K562 (cell line): ENCODE measurements at regions not wholly inside any gene's neighbourhood (a gene's known extent, or its start where the extent isn't known, plus 50 kb on each side); places are given as distances from the start of the nearest gene placed in this dataset.

Experiments used
- ATAC-seq: fragments of 200-7000 bp; cut with Tn5 transposase; 3 replicates; pipeline ENCODE4 v1.9.1; 2020; ENCODE audit warnings: moderate library complexity
- BruUV-seq: library from RNA; stranded (reverse); fragments of 400-500 nt; replicated peaks from 2 replicates; lab custom pipeline; 2021; lab: Mats Ljungman, UMichigan
- CTCF ChIA-PET: fragments of 300-600 bp; formaldehyde crosslinking; extraction: SDS; loops from one replicate; lab custom pipeline; 2021; ENCODE audit warnings: low intra/inter-chr PET ratio; lab: Yijun Ruan, JAX
- POLR2A ChIA-PET: fragments of 300-600, 350-650 bp; sonication (Branson Sonifier 250); formaldehyde crosslinking; extraction: SDS; loops from one replicate; lab custom pipeline; 2021; ENCODE audit warnings: antibody characterized with exemption, inconsistent platforms; lab: Yijun Ruan, JAX
- DNase-seq, 4 experiments: peaks; one replicate each; pipeline versions ENCODE4 v3.0.0 to v3.0.0-alpha.2; 2011 to 2018; ENCODE audit warnings: low spot score in 3 of 4, mixed read lengths in 3 of 4; ENCODE audit errors: extremely low read depth in 1 of 4
- FAIRE-seq: peaks from 2 replicates; lab custom pipeline; 2011; peaks lifted over from hg19 to GRCh38; lab: Jason Lieb, UNC
- H2AFZ ChIP-seq: 2 replicates; pipeline ENCODE4 v1.6.0; 2011; ENCODE audit warnings: low read depth, low read length, control low read depth, inconsistent platforms
- H3K27ac ChIP-seq: fragments of 200-600 bp; 3 replicates; pipeline ENCODE4 v1.8.0; 2011; ENCODE audit warnings: low read depth, mild to moderate bottlenecking, control low read depth, inconsistent platforms, low read length, moderate library complexity, mixed read lengths; ENCODE audit errors: extremely low read depth
- H3K27me3 ChIP-seq, 2 experiments: fragments of 300-600 bp in 1 of 2; 2 replicates in 1 of 2; 3 replicates in 1 of 2; pipeline versions ENCODE4 v1.6.0 to v1.8.0; 2011; ENCODE audit warnings: inconsistent platforms in 2 of 2, low read length in 2 of 2, mild to moderate bottlenecking in 1 of 2, mixed read lengths in 1 of 2, moderate library complexity in 1 of 2; ENCODE audit not compliant: control insufficient read depth in 2 of 2, insufficient read depth in 2 of 2
- H3K36me3 ChIP-seq: fragments of 300-600 bp; 3 replicates; pipeline ENCODE4 v1.8.0; 2011; ENCODE audit warnings: mild to moderate bottlenecking, low read length, inconsistent platforms; ENCODE audit not compliant: control insufficient read depth, insufficient read depth
- H3K4me1 ChIP-seq, 2 experiments: fragments of 200-600 bp in 1 of 2; replicated peaks in 1 of 2; 2 replicates in 1 of 2; 3 replicates in 1 of 2; pipeline versions ENCODE4 v1.5.1 to v1.8.0; 2011; ENCODE audit warnings: inconsistent platforms in 2 of 2, low read length in 2 of 2, mild to moderate bottlenecking in 1 of 2, mixed read lengths in 1 of 2, moderate library complexity in 1 of 2; ENCODE audit not compliant: control insufficient read depth in 2 of 2, insufficient read depth in 2 of 2
- H3K4me2 ChIP-seq: 2 replicates; pipeline ENCODE4 v1.6.1; 2011; ENCODE audit warnings: low read length, control low read depth, inconsistent platforms, mixed read lengths; ENCODE audit not compliant: insufficient read depth
- H3K4me3 ChIP-seq: fragments of 200-600 bp; sonication (generic), shearing (Covaris generic); 2 replicates; pipeline ENCODE4 v1.5.1; 2016; ENCODE audit warnings: control low read depth, inconsistent platforms
- H3K79me2 ChIP-seq: fragments of 200-600 bp; 3 replicates; pipeline ENCODE4 v1.8.0; 2011; ENCODE audit warnings: low read length, inconsistent platforms; ENCODE audit not compliant: control insufficient read depth, insufficient read depth
- H3K9ac ChIP-seq, 2 experiments: 2 replicates each; pipeline versions ENCODE4 v1.6.0 to v1.6.1; 2011; ENCODE audit warnings: low read depth in 2 of 2, low read length in 2 of 2, control low read depth in 1 of 2, inconsistent platforms in 1 of 2, mild to moderate bottlenecking in 1 of 2, mixed read lengths in 1 of 2; ENCODE audit not compliant: insufficient read depth in 1 of 2
- H3K9me1 ChIP-seq: one replicate; pipeline ENCODE4 v1.6.0; 2011; ENCODE audit warnings: inconsistent platforms, mild to moderate bottlenecking, low read length, moderate library complexity; ENCODE audit not compliant: control insufficient read depth, insufficient read depth
- H3K9me3 ChIP-seq: replicated peaks from 2 replicates; pipeline ENCODE4 v1.5.1; 2011; ENCODE audit warnings: low read depth, low read length, inconsistent platforms; ENCODE audit not compliant: control insufficient read depth, insufficient read depth
- H4K20me1 ChIP-seq: replicated peaks from 2 replicates; pipeline ENCODE4 v1.6.1; 2011; ENCODE audit warnings: low read length, inconsistent platforms, mixed read lengths; ENCODE audit not compliant: control insufficient read depth, insufficient read depth
- CREB3 ChIP-seq: fragments of 450-650 bp; conservative IDR thresholded peaks from 2 replicates; pipeline ENCODE4 v1.6.1; 2016; ENCODE audit warnings: missing genetic modification characterization, low read depth, mild to moderate bottlenecking, missing compliant biosample characterization, moderate library complexity
- HMG20A ChIP-seq: fragments of 450-650 bp; formaldehyde crosslinking; conservative IDR thresholded peaks from 2 replicates; pipeline ENCODE4 v1.4.0; 2020; ENCODE audit warnings: mild to moderate bottlenecking, mixed read lengths
- KDM1A ChIP-seq, 2 experiments: fragments of 450-650 bp; IDR thresholded peaks; 2 replicates each; pipeline ENCODE4 v1.6.1; 2016; ENCODE audit warnings: mild to moderate bottlenecking in 2 of 2
- WHSC1 ChIP-seq: IDR thresholded peaks from one replicate; pipeline ENCODE4 v1.6.1; 2012; ENCODE audit warnings: low read length, control low read depth, inconsistent platforms
- ZNF274 ChIP-seq: IDR thresholded peaks from 2 replicates; pipeline ENCODE4 v1.6.1; 2011; ENCODE audit warnings: low read depth, mild to moderate bottlenecking, low read length, moderate library complexity, borderline replicate concordance
- ZNF75A ChIP-seq: fragments of 450-650 bp; formaldehyde crosslinking; IDR thresholded peaks from 2 replicates; pipeline ENCODE4 v1.4.0; 2020; ENCODE audit warnings: mild to moderate bottlenecking
- WGBS: fragments of 100-300 bp; shearing (Covaris generic); methylation state at CpG from one replicate; pipeline ENCODE4 v1.1.6; 2016; ENCODE audit warnings: low coverage, mixed read lengths; ENCODE audit not compliant: insufficient coverage; ENCODE audit errors: missing lambda C conversion rate; 5-methylcytosine and 5-hydroxymethylcytosine counted together
- in situ Hi-C: fragments of 300-500 bp; cut with MboI; formaldehyde crosslinking; loops from 4 replicates; pipeline ENCODE4 v1.15.0; 2018; ENCODE audit warnings: inconsistent platforms, mixed read lengths
- intact Hi-C: fragments of 100-400 bp; cut with micrococcal nuclease; formaldehyde crosslinking; loops from 2 replicates; pipeline ENCODE4 v1.14.2; 2022
- TF ChIP-seq, protein P1 (sequence below), 3 experiments: fragments of 200-800 bp in 1 of 3; fragments of 250-450 bp in 1 of 3; fragments of 450-650 bp in 1 of 3; sonication (Bioruptor Pico) in 1 of 3; sonication (Bioruptor generic) in 1 of 3; formaldehyde crosslinking in 1 of 3; IDR thresholded peaks; 2 replicates each; pipeline versions ENCODE4 v1.6.1 to v1.8.0; 2016 to 2022; ENCODE audit warnings: mild to moderate bottlenecking in 2 of 3, missing genetic modification characterization in 2 of 3, missing compliant biosample characterization in 1 of 3, moderate library complexity in 1 of 3
- TF ChIP-seq, protein P2 (sequence below): sonication (generic); formaldehyde crosslinking; IDR thresholded peaks from 2 replicates; pipeline ENCODE4 v1.8.0; 2023; ENCODE audit warnings: mild to moderate bottlenecking, missing genetic modification reagents

DNA sequence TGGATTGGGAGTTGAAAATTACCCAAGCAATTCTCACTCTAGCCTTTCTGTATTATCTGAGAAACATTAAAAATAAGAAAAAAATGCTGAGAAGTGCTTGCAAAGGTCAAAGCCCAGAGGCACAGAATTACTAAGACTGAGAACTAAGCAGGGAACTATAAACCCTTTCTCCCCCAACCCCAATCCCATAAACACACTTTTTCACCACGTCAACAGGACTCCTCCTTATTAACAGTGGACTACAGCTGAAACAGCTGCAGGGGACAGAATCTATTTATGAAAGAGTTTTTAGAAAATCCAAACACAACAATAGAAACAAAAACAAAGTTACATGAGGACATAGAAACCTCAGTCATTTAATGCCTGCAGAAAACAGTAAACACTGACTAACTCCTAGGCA is 984.1 kb downstream of the TRAM1L1 start:
- WGBS: 0% methylated on average over 1 of the region's 1 CpG
- no peak overlapping the region for H3K27ac ChIP-seq
- H3K79me2 ChIP-seq: no peaks in the 10 kb centered on the region
- H3K9me3 ChIP-seq: no peaks in the 10 kb centered on the region
- in situ Hi-C loops (no loop called here), intact Hi-C loops (no loop called here)
- BruUV-seq: no TSS peak
- H3K9me1 ChIP-seq: no peaks in the 10 kb centered on the region
- no peak for DNase-seq
- TF ChIP-seq, protein P1, sequence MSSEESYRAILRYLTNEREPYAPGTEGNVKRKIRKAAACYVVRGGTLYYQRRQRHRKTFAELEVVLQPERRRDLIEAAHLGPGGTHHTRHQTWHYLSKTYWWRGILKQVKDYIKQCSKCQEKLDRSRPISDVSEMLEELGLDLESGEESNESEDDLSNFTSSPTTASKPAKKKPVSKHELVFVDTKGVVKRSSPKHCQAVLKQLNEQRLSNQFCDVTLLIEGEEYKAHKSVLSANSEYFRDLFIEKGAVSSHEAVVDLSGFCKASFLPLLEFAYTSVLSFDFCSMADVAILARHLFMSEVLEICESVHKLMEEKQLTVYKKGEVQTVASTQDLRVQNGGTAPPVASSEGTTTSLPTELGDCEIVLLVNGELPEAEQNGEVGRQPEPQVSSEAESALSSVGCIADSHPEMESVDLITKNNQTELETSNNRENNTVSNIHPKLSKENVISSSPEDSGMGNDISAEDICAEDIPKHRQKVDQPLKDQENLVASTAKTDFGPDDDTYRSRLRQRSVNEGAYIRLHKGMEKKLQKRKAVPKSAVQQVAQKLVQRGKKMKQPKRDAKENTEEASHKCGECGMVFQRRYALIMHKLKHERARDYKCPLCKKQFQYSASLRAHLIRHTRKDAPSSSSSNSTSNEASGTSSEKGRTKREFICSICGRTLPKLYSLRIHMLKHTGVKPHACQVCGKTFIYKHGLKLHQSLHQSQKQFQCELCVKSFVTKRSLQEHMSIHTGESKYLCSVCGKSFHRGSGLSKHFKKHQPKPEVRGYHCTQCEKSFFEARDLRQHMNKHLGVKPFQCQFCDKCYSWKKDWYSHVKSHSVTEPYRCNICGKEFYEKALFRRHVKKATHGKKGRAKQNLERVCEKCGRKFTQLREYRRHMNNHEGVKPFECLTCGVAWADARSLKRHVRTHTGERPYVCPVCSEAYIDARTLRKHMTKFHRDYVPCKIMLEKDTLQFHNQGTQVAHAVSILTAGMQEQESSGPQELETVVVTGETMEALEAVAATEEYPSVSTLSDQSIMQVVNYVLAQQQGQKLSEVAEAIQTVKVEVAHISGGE (CRISPR knock-in tag; IDR thresholded peaks at IDR 0.05): no peak
- POLR2A ChIA-PET: no interaction called here
- no peak overlapping the region for H3K4me3 ChIP-seq
- no peaks in the 10 kb centered on the region for H3K4me1 ChIP-seq
- no peaks in the 10 kb centered on the region for H4K20me1 ChIP-seq
- H3K9ac ChIP-seq: no peak overlapping the region
- CTCF ChIA-PET: no interaction called here
- no peak for ATAC-seq
- no peaks in the 10 kb centered on the region for H3K27me3 ChIP-seq
- FAIRE-seq: no peak
- no peaks in the 10 kb centered on the region for H3K36me3 ChIP-seq
- H3K4me2 ChIP-seq: no peak overlapping the region
- no peak overlapping the region for H2AFZ ChIP-seq

- intact Hi-C loops: no loop called here
- TF ChIP-seq ZNF274: no peak
- TF ChIP-seq, protein P2, sequence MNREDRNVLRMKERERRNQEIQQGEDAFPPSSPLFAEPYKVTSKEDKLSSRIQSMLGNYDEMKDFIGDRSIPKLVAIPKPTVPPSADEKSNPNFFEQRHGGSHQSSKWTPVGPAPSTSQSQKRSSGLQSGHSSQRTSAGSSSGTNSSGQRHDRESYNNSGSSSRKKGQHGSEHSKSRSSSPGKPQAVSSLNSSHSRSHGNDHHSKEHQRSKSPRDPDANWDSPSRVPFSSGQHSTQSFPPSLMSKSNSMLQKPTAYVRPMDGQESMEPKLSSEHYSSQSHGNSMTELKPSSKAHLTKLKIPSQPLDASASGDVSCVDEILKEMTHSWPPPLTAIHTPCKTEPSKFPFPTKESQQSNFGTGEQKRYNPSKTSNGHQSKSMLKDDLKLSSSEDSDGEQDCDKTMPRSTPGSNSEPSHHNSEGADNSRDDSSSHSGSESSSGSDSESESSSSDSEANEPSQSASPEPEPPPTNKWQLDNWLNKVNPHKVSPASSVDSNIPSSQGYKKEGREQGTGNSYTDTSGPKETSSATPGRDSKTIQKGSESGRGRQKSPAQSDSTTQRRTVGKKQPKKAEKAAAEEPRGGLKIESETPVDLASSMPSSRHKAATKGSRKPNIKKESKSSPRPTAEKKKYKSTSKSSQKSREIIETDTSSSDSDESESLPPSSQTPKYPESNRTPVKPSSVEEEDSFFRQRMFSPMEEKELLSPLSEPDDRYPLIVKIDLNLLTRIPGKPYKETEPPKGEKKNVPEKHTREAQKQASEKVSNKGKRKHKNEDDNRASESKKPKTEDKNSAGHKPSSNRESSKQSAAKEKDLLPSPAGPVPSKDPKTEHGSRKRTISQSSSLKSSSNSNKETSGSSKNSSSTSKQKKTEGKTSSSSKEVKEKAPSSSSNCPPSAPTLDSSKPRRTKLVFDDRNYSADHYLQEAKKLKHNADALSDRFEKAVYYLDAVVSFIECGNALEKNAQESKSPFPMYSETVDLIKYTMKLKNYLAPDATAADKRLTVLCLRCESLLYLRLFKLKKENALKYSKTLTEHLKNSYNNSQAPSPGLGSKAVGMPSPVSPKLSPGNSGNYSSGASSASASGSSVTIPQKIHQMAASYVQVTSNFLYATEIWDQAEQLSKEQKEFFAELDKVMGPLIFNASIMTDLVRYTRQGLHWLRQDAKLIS: no peak
- no peak for TF ChIP-seq ZNF75A (CRISPR knock-in tag)
- no peak for TF ChIP-seq WHSC1
- no peak for TF ChIP-seq HMG20A (CRISPR knock-in tag)
- no peak for TF ChIP-seq KDM1A (IDR thresholded peaks at IDR 0.05)
- TF ChIP-seq CREB3 (tag): no peak
Measured at GRCh38 chr4:116099596-116099995, 985.8 kb downstream of the TRAM1L1 start.

More at GRCh38 chr4:116099596-116099995, 985.8 kb downstream of the TRAM1L1 start:
- H3K4me2 ChIP-seq: no peak overlapping the region
- H3K36me3 ChIP-seq: no peaks in the 10 kb centered on the region
- ChIA-PET POLR2A (no interaction called here), CTCF (no interaction called here)
- no peak overlapping the region for H2AFZ ChIP-seq
- no peaks in the 10 kb centered on the region for H3K27me3 ChIP-seq
- H3K79me2 ChIP-seq: no peaks in the 10 kb centered on the region
- H4K20me1 ChIP-seq: no peaks in the 10 kb centered on the region
- in situ Hi-C loops: no loop called here
- H3K4me3 ChIP-seq: no peak overlapping the region
- no peak for FAIRE-seq
- H3K4me1 ChIP-seq: no peaks in the 10 kb centered on the region
- no TSS peak for BruUV-seq
- H3K9me3 ChIP-seq: no peaks in the 10 kb centered on the region
- H3K27ac ChIP-seq: no peak overlapping the region
- no peak overlapping the region for H3K9ac ChIP-seq
- no peak for ATAC-seq
- no peak for DNase-seq
- no peaks in the 10 kb centered on the region for H3K9me1 ChIP-seq
